ENCODE measurements at regions not wholly inside any gene's neighbourhood (a gene's known extent, or its start where the extent isn't known, plus 50 kb on each side); places are given as distances from the start of the nearest gene placed in this dataset.

DNA sequence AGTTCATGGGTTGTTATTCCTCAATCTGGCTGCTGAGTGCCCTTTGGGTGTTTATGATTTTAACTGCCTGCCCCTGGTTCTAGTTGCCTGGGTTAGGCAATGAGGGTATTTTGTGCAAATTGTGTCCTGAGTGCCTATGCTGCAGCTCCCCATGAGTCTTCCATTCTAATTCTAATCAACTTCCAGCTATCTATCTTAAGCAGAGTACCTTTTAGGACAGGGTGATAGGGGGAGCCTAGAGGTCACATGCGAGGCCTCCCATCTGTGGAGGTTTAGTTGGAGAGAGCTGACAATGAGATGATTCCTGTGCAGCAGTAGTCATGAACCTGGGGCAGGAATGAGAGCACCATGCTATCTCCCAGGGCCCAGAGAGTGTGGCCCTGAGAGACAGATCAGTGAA, 225.9 kb upstream of the PLEKHG7 start:
- no peak overlapping the region for H3K27ac ChIP-seq
- no peak for DNase-seq (ENCODE audit: low read depth, low spot score)

DNA sequence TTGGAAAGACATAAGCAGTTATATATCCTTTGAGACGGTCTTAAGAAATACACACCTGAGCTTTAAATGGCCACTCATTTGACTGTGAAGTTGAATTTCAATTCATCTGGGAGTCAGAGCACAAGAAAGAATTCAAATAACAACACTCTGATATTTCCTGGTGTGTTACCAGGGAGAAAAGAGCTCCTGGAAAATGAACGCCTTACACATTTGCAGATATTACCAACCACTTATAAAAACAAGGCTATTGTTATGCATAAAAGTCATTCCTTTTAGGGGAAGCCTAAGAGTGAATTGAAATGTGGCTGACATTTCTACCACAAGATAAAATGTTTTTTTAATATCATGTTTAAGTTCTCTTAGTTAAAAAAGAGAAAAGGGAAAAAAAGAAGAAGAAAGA, 229.2 kb upstream of the PLEKHG7 start:
- DNase-seq (ENCODE audit: low read depth, low spot score) = no peak
- H3K27ac ChIP-seq = no peak overlapping the region

DNA sequence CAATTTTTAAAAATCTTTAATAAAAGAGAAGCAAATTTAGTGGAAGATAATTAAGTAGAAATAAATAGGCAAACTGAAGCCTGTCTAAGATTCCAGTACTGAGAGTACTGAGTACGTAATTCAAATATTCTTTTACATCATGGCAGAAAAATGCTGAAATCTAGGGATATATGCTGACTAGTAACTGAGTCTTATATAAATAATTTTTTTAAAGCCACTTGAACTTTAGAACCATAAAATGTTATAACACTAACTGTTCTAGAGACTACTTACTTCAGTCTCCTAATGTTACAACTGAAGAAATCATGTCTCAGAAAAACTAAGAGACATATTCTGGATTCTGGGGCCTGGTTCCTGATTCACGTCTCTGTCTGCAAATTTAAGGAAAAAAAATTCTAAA, 230.6 kb upstream of the PLEKHG7 start:
- no peak for DNase-seq (ENCODE audit: low read depth, low spot score)
- H3K27ac ChIP-seq = no peak overlapping the region

DNA sequence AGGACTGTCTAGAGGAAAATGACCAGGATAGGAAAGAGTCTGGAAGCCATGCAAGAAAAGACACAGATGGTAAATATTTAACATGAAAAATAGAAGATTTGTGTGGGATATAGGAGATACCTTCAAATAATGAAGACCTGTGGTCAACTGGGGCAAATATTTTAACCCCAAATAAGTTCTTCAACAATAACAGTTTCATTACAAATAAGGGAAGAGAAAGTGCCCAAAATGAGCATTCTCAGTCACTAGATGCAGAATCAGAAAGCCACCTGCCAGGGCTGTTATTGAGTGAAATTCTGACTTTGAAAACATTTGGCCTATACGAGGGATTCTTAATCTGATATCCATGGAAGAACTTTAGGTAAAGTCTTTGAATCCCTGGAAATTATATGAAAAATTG, 231.2 kb upstream of the PLEKHG7 start:
- DNase-seq (ENCODE audit: low read depth, low spot score) = no peak
- no peak overlapping the region for H3K27ac ChIP-seq

DNA sequence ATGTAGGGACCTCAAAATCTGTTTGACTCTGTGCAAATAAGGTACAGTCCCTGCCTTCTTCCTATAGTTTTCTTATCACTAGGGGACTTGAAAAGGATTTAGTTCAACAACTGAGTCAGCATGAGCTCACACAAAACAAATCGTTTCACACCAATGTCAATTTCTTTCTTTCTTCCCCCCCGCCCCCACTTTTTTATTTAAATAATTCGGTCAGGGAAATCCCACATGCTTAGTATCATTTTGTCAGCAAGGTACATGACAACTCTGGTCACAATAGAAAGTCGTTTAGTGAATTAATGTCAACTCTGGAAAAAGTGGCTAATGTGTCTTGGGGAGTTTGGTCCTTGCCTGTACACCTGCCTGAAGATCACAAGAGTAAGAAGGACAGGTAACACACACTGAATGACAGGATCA, 232.2 kb upstream of the PLEKHG7 start:
- DNase-seq (ENCODE audit: low read depth, low spot score) = no peak
- no peak overlapping the region for H3K27ac ChIP-seq

DNA sequence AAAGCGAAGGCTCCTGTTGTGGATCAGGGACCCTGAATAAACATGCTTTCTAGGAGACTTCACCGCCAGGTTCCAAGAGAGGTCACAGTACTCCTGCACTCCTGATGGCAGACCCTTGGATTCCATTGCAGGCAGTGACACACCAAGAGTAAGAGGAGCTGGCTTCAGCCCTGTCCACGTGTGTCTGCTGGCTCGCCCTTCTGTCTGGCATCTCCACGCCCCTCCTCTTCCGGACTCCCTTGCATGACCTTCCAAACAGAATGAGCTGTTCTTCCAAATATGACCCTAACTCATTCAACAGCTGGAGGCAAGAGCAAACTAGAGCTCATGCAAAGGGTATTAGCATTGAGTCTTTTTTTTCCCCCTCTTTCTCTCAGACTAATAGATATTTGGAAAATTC, 233.0 kb upstream of the PLEKHG7 start:
- no peak for DNase-seq (ENCODE audit: low read depth, low spot score)
- H3K27ac ChIP-seq = no peak overlapping the region

DNA sequence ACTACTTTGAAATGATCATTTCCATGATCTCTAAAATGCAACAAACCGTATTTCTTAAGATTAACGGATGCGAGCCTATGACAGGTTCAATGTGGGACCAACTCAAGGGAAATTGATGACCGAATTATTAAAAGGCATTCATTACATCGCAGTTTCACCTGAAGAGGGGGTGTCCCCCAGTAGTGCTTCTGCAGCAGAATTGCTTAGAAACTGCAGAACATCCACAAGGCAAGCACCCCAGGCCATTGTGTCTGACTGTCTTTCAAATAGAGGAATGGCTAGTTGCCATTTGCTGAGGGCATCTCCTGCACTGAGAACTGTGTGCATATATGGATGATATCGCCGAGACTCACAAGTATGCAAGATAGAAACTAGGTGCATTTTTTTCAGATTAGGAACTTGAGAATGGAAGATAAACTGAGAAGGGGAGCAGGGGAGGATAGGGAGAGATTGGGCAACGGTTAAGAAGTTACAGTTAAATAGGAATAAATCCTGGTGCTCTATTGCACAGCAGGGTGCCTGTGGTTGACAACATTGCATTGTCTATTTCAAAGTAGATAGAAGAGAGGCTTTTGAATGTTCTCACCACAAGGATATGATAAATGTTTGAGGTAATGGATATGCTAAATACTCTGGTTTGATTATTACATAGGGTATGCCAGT, 234.3 kb upstream of the PLEKHG7 start:
- DNase-seq (ENCODE audit: low read depth, low spot score) = no peak
- H3K27ac ChIP-seq = no peak overlapping the region

DNA sequence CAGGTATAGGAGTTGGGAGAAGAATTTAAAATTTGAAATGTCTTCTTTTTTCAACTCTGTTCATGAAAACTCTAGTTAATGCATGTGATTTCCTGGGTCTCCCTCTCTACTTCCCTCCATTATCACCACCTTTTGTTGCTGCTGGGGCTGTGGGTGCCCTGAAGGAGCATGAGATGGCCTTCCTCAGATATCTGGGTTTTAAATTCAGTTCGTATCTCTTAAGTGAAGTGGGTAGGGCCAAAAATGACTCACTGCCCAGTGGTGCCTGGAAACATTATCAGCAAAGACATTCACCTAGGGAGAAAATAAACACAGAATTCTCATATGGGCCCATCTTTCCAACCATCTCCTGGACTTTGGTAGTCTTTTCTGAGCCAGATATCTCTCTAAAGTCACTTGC, 234.9 kb upstream of the PLEKHG7 start:
- no peak overlapping the region for H3K27ac ChIP-seq
- no peak for DNase-seq (ENCODE audit: low read depth, low spot score)

DNA sequence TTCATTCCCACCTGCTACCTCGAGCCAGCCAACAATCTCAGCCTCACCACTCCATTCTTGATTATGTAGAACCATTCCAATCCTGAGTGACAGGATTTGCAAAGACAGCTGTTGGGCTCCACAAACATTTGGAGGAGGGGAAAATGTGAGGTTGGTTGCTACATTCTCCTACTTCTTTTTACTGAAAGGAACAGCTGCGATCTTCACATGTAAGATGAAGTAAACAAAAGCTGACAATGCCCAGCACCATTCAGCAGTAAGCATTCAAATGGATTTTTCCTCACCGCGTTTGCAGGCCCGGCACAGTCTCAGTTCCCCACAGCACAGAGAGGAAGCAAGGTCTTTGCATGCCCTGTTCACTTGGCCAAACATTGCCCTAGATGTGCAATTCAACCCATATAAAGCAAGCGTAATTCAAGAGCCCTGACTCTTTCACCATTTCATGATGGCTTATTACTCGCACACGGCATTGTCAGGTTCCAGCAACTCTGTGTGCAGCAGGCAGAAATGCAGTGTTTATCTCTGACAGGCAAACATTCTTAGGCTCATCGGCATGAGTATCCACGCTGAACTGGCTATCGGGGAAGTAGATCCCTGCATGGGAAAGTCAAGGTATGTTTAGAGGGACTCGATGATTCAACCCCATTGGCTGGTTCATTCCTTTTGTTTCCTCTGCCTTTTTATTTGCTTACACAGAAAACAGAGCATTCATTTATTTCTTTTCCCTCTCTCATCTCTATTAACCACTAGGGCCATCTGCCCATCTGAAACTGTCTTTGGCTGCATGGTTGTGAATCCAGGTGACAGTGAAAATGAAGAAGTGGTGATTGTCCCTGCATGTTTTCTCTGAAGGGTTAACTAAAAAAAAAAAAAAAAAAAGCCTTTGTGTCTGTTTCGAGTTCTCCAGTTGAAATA, 236.1 kb upstream of the PLEKHG7 start:
- no peak for DNase-seq (ENCODE audit: low read depth, low spot score)
- no peak overlapping the region for H3K27ac ChIP-seq

DNA sequence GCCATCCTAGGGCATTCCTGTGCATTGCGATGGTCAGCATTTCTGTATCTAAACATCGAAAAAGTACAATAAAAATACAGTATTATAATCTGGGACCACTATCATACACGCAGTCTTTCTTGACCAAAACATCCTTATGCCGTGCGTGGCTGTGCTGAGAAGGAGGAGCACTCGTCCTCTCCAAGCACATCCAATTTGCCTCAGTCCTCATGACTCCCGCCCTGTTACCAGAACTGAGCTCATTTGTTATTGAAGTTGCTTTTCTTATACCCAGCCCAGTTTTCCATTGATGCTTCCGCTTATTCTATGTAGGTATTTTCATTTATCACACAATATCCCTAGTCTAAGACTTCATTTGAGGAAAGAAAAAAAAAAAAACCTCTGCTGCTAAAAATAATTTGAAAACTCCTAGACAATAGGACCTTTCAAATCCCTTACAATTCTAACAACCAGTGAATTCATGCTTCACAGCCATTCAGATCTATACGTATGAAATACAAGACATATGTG, 236.9 kb upstream of the PLEKHG7 start:
- H3K27ac ChIP-seq = no peak overlapping the region
- no peak for DNase-seq (ENCODE audit: low read depth, low spot score)

DNA sequence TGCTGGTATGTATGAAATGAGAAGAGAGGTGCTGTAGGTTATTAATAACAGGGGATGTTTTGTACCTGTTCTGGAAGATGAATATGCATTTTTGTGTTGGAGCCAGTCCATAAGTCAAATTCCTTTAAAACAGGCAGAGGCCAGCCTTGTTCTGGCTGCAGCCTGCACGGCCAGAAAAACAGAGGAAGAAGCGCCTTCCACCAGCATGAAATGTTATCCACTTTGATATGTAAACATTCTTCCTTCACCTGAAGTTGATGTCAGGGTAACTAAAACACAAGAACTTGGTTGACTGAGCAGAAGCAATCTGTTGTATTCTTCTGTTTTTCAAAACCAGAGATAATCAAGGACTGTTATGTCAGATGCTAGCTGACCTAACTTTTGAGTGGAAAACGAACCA, 237.9 kb upstream of the PLEKHG7 start:
- H3K27ac ChIP-seq = no peak overlapping the region
- no peak for DNase-seq (ENCODE audit: low read depth, low spot score)

DNA sequence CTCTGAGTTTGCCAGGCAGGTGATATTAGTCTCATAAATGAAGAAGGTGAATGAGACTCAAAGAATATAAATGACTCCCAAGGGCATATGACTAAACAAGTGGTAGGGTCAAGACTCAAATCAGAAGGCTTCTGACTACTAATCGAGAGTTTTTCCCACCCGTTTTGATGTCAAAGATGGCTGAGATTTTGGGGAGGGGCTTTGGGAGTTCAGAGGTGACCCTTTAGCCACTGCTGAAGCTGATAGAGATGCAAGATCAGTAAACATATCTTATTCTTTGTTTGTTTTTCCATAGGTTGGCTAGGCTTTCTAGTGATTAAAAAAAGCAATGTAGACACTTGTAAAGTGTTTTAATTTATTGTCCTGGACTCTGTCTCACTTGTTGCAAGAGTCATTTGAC, 239.6 kb upstream of the PLEKHG7 start:
- DNase-seq (ENCODE audit: low read depth, low spot score) = no peak

DNA sequence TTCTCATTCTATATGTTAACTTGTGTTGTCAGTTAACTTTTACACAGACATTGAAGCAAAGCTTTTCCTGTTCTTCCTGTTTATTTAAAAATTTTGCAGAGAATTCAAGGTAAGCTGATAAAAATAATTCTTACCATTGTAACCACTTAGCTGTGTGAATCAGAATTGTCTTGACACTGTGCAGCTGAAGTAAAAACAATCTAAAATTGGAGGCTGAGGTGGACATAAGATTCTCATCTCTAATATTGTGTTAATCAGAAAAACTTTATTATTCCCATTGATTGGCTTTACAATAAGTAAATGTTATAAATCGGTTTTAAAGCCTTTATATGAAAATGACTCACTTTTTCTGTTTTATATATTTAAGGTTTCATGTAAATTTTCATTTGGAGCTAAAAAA, 240.3 kb upstream of the PLEKHG7 start:
- no peak for DNase-seq (ENCODE audit: low read depth, low spot score)
- no peak overlapping the region for H3K27ac ChIP-seq

More for the DNA sequence above, 239.6 kb upstream of the PLEKHG7 start:
- no peak overlapping the region for H3K27ac ChIP-seq

DNA sequence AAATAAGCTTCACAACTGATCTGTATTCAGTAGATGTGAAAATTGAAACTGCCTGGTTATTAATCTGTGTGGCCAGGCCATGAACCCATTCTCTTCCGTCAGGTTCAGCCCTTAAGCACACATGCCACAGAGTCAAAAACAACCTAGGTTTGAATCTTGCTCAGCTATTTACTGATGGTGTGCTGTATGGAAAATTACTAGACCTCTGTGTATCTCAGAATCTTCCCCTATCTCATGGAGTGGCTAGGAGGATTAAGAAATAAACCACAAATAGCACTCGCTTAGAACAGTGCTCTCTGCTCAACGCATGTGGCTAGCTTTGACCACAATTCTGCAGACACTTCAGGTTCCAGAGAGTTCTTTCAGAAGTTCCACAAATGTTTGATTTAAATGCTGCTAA, 240.7 kb upstream of the PLEKHG7 start:
- H3K27ac ChIP-seq = no peak overlapping the region
- no peak for DNase-seq (ENCODE audit: low read depth, low spot score)

DNA sequence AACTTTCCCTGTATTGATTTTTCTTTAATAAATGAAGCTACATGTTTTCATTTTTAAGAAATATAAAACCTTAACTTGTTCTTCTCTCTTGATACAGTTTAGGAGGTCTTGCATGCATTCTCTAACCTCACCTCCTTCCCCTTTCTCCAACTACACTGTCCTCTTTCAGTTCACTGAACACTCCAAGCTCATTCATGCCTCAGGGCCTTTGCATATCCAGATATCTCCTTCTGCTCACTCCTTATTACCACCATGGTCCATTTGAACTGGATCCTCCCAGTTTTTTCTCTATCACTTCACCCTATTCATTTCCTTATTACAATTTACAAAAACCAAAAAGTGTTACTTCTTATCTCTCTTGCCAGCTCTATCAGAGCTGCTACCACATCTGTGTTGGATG, 242.9 kb upstream of the PLEKHG7 start:
- no peak overlapping the region for H3K27ac ChIP-seq
- no peak for DNase-seq (ENCODE audit: low read depth, low spot score)

DNA sequence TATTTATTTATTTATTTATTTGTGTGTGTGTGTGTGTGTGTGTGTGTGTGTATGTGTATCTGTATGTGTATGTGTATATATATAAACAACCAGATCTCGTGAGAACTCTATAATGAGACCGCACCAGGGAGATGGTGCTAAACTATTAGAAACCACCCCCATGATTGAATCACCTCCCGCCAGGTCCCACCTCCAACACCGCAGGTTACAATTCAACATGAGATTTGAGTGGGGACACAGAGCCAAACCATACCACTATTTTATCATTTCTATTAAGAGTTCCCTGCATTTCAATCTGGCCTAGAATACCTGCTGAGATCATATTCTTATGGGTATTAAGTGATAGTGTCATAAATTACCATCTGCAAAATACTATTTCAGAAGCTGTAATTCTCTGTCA, 243.8 kb upstream of the PLEKHG7 start:
- no peak for DNase-seq (ENCODE audit: low read depth, low spot score)
- H3K27ac ChIP-seq = no peak overlapping the region

DNA sequence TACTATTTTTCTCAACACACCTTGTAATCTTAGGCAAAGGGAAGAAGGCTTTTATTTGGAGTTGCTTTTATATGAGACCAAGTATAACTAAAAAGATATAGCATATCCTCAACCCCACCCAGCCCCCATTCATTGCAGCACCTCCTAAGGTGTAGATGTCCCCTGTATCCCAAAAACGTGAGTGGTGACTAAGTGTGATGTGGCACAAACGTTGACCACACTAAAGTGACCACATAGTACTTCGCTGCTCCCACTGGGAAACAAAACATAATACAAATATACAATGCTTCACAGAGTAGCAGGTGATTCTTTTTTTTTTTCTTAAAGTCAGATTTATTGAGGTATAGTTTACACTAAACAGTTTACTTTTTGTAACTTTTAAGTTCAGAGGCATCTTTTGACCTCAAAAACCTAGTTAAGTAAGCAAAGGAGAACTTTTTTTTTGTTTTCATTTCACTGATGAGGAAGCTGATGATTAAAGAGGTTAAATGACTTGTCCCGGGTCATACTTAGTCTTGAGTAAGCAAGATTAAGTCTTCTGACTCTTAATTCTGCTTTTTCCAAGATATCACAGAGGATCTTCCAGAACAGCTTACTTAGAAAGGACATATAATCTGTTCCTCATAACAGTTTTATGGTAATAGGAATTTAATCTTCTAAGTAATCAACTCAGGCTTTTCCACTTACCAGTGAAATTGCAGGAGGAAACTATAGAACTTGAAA, 245.2 kb upstream of the PLEKHG7 start:
- H3K27ac ChIP-seq = no peak overlapping the region
- no peak for DNase-seq (ENCODE audit: low read depth, low spot score)

DNA sequence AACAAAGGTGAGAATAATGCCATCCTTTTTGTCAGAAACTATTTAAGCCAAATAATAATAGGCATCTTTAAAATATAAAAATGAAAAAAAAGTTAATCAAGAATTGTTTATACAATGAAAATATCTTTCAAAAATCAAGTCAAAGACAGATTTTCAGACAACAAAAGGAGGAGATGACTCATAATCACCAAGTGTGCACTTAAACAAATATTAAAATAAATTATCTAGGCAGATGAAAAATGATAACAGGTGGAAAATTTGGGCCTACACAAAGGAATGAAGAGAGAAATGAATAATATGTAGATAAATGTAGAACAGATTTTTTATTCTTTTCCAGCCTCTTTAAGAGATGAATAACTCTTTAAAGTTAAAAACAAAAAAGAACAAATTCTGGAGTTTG, 250.0 kb upstream of the PLEKHG7 start:
- H3K27ac ChIP-seq = no peak overlapping the region
- DNase-seq (ENCODE audit: low read depth, low spot score) = no peak

DNA sequence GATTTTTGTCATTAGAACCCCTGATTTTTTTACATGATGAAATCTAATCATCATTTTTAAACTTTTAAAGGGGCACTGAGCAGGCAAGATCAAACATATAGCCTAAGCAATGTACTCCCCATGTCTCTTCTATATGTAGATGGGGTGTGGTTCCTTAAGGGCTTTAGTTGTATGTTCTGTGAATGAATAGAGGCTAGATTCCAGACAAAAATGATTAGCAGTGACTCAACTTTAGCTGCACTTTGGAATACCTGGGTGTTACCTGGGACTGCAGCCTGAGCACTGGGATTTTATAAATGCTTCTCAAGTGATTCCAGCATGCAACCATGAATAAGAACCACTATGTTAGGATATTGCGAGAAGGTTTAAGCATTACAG, 256.7 kb upstream of the PLEKHG7 start:
- no peak for DNase-seq (ENCODE audit: low read depth, low spot score)
- peak overlapping the region; percentile 42 for H3K27ac ChIP-seq

DNA sequence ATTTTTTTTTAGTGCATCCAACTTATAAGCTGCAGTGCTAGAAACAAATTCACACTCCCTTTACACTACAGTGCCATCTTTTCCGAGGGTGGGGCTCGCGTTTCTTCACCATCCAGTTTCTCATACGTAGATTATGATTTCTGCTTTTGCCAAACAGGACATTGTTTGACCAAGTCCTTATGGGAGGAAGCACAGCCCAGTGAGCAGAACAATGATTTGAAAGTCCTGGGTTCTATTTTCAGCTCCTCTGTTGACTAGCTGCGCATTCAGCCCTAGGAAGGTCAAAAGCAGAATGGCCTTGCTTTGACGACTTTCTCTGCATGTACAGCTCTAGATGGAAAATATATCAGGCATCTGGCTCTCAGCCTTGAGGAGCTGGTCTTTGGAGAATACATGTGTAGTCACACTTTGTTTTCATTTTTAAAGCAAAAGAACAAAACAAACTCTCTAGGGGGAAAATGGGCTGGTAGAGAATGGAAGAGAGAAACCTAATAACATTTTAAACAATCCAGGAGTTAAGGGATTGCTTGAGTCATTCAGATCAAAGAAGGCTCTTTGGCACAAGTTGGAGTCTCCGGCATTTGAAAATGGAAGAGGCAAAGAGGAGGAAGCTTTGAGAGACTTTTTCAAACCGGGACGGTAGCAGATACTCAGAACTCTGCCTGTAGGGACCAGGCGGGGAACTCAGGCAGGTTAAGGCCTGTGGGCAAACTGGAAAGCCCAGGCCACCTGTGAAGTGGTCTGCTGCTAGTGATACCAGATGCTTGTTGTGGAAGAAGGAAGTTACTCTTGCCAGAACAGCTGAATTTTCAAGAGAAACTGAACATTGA, 257.3 kb upstream of the PLEKHG7 start:
- H3K27ac ChIP-seq = peak overlapping the region; percentile 42
- no peak for DNase-seq (ENCODE audit: low read depth, low spot score)
